OCI-LY7 (cell line): ENCODE measurements at regions not wholly inside any gene's neighbourhood (a gene's known extent, or its start where the extent isn't known, plus 50 kb on each side); places are given as distances from the start of the nearest gene placed in this dataset.

ENCODE experiments used
- EZH2phosphoT487 ChIP-seq: fragments of 200-600 bp; sonication (generic); IDR thresholded peaks from 2 replicates; pipeline ENCODE4 v1.6.1; 2018; ENCODE audit warnings: low read depth, borderline replicate concordance, mild to moderate bottlenecking, mixed run types, antibody characterized with exemption, low read length, moderate library complexity, mixed read lengths
- TF ChIP-seq, protein P1 (sequence below): fragments of 200-600 bp; sonication (generic); conservative IDR thresholded peaks from 2 replicates; pipeline ENCODE4 v1.5.1; 2014; ENCODE audit warnings: mild to moderate bottlenecking, antibody characterized with exemption, low read length, moderate library complexity, mixed read lengths

DNA sequence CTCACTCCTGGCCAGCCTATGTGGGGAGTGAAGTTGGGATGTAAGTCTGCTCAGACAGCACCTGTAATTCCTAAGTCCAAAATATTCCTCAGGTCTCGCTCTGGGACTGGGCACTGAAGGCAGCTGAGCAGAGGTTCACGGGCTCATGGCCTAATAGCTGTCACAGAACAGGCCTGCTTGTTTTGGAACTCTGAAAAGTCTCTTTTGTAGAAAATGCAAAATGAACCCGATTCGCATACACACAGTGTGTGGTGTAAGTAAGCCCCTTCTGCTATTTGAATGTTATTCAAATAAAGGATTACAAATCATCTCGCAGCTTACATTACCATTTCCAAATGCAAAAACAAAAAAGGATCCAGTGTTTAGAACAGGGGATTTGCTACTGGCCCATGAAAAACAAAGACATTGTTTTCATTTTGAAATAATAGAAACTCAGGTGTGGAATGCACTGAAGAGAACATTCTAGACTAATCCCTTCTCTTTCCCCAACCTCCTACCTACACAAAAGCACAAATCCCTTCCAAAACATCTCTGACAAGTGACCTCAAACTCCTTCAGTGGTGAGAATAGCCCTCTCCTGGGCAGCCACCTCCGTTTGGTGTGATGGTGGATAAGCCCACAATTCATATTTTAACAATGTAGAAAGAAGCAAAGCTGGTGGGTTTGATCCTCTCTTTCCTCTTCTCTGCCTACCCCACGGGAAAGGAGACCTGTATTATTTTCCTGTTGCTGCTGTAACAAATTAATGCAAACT is 118.3 kb upstream of the NCK2 start:
- TF ChIP-seq, protein P1, sequence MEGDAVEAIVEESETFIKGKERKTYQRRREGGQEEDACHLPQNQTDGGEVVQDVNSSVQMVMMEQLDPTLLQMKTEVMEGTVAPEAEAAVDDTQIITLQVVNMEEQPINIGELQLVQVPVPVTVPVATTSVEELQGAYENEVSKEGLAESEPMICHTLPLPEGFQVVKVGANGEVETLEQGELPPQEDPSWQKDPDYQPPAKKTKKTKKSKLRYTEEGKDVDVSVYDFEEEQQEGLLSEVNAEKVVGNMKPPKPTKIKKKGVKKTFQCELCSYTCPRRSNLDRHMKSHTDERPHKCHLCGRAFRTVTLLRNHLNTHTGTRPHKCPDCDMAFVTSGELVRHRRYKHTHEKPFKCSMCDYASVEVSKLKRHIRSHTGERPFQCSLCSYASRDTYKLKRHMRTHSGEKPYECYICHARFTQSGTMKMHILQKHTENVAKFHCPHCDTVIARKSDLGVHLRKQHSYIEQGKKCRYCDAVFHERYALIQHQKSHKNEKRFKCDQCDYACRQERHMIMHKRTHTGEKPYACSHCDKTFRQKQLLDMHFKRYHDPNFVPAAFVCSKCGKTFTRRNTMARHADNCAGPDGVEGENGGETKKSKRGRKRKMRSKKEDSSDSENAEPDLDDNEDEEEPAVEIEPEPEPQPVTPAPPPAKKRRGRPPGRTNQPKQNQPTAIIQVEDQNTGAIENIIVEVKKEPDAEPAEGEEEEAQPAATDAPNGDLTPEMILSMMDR: no peak
- no peak for TF ChIP-seq EZH2phosphoT487
